GM21423 (cell line): ENCODE measurements at regions not wholly inside any gene's neighbourhood (a gene's known extent, or its start where the extent isn't known, plus 50 kb on each side); places are given as distances from the start of the nearest gene placed in this dataset.
"Not testable (repeated sequence)": the region's sequence is repeated elsewhere in the genome, so short reads cannot be mapped to it uniquely, and the experiment has no call there.

Experiments
- ATAC-seq: cut with Tn5 transposase; IDR thresholded peaks from one replicate; pipeline ENCODE4 v1.9.1; 2021; ENCODE audit warnings: mild to moderate bottlenecking, moderate library complexity; ENCODE audit not compliant: unreplicated experiment

DNA sequence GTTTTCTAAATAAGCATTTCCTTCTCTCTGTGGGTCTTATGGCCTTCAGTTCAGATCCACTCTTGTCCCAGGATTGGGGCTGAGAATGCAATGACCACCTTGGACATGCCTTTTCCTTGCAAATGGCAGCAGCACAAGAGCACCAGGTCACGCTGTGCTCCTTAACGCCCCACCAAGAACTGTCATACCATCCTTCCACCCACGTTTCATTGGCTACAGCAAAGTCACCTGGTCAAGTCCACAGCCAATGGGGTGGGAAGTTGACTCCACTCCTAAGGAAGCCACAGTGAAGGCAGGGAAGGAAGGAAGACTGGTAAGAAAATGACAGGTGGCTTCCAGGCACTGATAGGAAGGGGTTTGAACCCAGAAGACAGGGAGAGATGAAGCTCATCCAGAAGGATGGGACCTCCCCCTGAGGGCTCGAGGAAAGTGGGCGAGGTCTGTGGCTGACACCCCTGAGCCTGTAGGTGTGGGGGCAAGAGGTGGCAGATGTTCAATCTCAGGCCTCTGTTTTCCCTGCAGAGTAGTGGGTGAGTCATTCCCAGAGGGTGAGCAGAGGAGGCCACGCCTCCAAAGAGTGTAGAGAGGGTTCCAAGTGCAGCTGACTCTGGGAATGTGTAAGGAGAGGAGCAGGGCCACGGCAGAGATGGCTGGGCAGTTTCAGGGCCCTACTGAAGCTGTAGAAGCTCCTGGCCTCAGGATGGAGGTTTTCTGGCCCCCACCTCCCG lies 113.5 kb upstream of the VRK1 start:
- ATAC-seq = no peak

DNA sequence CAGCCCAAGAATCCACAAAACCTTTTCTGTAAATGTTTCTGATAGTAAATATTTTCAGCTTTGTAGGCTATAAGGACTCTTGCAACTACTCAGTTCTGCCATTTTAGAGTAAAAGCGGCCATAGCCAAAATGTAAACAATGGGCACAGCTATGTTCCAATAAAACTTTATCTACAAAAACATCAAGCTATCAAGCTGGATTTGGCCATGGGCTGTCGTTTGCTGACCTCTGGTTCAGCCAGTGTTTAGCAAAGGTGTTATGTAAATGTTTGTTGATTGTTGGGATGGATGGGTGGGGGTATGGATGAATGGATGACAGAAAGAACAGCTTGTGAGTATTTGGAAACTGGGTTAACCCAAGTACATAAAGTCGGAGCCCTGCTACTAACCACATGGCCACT lies 111.1 kb upstream of the VRK1 start:
- ATAC-seq = no peak

DNA sequence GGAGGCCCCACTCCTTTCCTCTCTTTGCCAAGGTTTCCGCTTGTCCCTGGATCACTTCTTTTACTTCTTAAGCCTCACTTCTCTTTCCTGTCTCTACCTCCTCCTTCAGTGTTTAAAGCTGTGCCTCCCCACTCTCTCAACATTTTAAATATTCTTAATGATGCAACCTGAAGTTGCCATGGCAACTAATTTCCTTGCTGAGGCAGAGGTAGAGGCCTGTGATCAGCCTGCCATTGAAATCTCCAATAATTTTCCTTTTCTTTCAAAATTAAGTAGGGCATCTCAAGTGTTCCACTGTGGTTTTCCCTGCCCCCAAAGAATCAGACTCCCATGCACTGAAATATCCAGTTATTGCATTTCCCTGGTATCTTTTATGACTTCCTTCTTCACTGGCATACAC lies 108.6 kb upstream of the VRK1 start:
- no peak for ATAC-seq

DNA sequence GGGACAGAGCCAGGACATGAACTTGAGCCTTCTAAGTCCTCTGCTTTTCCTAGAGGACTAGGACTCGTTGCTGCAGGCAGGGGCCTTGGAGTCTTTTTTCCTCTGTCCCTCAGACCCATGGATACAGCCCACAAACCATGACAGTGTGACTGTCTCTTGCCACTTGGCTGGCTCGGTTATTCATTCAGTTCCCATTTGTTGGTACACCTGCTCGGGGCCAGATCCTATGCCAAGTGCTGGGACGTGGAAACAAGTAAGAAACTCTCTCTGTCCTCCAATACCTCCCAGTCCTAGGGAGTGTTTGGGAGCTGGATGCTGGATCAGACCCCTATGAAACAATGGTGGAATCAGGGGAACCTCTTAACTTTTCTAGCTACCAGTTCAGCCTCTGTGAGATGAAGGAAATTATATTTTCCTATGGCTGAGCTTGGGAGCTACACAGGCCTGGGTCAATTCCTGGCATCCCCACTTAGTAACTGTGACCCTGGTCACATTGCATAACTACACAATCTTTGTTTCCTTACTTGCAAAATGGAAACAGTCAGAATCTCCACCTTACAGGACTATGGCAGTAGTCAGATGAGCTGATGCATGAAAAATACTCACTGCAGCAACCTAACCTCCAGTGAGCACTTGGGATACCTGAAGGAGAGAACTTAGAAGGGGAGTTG lies 106.3 kb upstream of the VRK1 start:
- no peak for ATAC-seq

DNA sequence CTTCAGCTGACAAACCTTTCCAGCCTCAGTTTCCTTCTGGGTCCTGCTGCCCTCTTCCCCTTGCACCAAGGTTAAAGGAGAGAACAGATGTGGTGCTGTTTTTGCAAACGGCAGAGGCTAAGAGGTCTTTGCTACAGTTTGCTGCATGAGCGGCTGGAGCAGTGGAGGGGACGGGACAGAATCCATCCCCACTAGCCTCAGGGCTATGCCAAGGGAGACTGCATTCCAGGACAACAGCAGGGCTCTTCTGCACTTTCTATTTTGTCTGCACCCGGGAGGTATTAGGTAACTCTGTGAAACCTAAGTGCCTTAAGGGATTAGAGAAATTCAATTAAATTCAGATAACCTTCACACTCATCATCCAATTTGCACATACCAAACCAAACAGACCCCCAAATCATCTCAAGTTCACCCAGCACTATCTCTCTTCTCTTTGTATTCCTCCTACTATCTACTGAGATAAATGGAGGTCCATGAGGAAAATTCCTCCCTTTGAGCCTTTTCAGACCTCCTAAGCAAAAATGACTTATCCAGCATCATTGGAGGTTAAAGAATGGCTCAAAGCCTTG lies 103.8 kb upstream of the VRK1 start:
- ATAC-seq = no peak

DNA sequence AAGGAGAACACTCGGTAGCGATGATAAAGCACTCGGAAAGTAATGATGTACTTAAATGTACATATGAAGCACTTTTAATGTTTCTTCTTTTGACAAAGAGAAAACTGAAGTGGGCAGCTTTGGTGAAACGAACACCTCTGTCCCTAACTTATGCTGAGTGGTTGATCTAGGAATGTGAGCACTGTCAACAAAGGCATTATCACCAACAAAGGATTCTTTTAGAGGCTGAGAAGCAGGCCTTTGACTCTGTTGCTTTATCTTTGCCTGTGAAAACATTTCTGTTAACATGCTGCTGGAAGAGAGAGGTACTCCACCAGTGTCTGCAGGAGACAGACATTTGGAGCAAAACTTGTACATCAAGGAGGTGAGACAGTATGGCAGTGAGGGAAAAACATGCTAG lies 103.2 kb upstream of the VRK1 start:
- no peak for ATAC-seq

DNA sequence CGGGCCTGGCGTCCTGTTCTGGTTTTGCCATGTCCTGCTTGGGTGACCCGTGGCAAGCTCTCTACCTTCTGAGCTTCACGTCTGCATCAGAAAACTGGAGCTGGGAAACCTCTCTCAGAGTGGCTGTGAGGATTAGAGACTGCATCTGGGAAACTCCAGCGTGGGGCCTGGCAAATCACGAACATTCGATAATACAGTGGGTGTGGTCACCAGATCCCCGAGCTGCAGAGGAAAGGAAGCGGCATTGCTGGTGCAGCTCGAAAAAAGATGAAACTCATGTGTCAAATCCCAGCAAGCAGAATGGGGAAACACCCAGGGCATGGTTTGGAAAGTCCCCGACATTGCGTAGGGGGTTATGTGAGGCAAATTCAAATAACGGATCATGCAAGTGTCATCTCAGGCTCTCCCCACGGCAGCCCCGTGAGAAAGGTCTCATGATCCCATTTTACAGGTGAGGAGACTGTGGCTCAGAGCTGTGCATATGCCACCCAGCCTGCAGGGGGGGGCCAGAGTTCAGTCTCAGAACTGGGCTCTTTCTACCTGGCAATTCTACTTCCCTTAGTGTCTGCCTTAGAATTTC lies 98.1 kb upstream of the VRK1 start:
- no peak for ATAC-seq

DNA sequence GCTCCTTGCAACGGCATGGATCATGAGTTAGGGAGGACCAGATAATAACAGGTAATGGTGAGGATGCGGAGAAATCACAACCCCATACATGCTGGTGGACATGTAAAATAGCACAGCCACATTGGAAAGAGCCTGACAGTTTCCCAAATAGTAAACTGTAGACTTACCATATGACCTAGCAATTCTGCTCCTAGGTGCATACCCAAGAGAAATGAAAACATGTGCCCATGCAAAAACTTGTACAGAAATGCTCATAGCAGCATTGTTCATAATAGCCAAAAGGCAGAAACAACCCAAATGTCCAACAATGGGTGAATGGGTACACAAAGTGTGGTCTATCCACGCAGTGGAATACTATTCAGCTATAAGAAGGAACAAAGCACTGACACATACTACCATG lies 97.5 kb upstream of the VRK1 start:
- ATAC-seq = no peak

DNA sequence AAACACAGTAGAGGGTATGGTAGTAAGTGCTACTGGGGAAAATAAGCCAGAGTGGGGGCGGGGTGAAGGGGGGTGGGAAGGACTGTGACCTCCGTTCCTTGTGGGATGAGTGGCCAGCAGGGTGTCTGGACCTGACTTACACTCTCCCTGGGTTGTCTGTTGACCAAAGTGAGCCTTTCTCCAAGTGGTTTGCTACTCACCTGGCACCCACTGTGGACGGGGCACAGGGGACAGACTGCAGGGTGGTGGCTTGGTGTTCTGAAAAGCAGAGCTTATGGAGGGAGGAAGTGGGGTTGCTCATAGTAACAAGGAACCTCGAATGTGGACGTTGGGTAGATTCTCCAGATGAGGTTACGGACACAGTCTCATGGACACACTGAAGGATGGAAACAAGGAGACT lies 94.4 kb upstream of the VRK1 start:
- ATAC-seq = no peak

DNA sequence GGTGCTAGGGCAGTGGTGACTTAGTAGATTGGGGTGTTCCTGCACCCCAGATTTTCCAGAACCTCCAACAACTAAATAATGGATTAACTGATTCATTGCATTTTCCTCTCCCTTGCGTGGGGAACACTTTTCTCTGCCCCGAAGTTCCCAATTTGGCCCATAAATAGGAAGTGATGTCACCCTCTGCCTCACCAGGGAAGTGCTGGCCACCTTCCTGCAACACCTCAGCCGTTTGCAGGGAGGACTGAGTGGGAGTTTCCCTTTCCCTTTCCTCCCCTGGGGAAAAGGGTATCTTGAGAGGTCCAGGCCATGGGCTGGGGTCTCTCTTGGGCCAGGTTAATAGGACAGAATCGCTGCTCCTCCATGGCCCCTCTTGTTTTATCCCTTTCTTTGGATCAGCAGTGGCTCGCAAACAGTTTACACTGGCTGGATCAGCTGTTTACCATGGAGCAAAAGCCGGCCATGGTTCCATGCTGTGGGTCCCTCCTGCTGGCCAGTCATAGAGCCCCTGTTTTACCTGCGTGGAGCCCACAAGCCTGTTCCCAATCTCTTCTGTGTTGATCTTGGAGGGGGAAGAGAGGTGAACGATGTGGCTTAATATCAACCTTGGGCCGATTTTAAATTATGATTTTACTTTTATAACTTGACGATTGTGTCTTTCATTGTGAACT lies 91.6 kb upstream of the VRK1 start:
- no peak for ATAC-seq

DNA sequence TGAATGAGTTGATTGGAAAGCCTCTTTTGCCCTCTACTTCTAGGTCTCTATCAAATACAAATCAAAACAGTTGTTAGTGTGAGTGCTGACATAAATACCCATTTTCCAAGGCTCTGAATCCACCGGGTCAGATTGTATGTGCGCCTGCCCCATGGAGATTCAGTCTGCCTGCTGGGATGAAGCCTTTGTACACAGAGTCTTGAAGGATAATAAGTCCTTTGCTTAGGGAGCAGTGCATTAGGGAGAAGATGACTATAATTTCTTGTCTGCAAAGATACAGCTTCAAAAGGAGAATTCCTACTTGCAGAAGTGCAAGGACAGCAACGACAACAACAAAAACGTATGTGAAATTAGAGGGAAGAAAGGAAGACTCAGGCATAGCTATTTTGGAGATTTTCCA lies 90.3 kb upstream of the VRK1 start:
- ATAC-seq = no peak

DNA sequence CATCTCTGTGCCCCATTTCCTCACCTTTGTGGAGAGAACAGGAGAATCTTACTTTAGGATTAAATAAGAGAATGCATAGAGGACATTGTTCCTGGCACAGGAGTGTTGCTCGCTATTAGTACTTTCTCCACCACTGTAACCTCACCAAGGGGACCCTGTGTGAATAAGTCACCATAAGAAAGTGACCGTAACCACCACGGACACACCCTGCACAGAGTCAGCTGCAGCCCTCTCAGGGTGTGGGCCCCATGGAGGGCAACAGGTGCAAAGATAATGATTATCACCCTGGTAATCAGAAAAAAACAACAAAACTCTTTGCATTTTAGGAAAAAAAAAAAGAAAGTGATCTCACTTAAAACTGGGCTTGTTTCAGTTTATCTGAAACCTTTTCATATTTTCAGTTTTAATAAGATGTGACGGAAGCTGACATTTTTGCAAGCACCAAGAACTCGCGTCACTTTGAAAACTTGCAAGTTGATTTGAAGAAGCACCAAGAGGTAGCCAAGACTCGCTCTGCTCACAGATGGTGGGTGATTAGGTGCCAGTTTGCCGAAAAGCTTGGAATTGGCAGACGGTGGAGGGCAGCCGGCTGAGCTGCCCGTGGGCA lies 87.0 kb upstream of the VRK1 start:
- ATAC-seq = no peak

DNA sequence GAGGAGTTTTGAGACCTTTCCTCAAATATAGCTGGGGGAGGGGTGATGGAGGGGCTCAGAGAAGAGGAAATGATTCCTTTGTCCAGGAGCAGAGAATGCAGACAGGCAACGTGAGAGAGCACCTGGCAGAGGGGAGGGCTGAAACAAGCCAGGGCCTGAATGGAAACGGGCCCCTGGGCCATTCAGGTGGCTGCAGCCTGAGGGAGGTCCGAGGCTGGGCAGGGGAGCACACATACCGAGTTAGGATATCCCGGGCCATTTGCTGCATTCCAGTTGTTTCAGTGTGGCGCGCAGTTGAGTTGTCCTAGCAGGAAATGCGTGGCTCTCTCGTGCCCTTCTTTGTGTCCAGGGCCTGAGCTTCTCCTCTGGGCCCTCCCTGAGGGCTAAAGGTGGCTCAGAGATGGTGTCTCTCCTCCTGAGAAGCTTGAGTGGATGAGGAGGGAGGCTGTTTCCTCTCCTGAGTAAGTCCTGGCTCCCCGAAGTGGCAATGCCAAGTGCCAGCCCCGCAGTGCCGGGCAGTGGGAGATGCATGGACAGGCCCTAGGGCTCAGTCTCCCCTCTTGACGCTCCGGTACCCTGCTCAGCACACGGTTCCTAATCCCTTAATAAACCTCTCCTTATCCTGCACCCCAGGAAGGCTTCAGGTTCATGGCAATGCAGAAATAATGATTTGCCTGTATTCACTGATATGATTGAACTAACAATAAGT lies 85.5 kb upstream of the VRK1 start:
- no peak for ATAC-seq

DNA sequence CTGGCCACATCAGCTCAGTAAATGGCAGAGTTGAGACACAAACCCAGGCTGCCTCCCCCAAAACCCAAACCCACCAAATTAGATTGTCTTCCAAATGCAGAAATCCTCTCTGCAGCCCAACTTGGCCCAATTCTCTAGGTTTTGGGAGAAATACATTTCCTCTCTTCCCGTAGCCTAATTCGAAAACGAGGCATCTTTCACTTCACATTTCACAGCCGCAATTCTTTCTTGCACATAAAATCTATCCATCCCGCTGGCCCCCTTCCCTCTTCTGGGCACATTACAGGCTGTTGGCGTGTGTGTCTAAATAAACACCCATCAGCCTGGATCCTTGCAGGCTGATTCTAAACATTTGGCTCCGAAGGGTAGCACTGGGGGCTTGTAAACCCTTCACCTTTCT lies 83.8 kb upstream of the VRK1 start:
- no peak for ATAC-seq

DNA sequence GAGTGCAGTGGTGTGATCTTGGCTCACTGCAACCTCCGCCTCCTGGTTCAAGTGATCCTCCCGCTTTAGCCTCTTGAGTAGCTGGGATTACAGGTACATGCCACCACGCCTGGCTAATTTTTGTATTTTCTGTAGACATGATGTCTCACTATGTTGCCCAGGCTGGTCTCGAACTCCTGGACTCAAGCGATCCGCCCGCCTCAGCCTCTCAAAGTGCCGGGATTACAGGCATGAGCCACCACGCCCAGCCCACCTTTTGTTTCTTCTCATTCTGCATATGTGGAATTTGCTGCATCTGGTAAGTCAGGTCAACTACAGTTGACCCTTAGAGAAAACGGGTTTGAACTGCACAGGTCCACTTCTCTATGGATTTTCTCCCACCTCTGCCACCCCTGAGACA lies 82.6 kb upstream of the VRK1 start:
- not testable (repeated sequence) for ATAC-seq

DNA sequence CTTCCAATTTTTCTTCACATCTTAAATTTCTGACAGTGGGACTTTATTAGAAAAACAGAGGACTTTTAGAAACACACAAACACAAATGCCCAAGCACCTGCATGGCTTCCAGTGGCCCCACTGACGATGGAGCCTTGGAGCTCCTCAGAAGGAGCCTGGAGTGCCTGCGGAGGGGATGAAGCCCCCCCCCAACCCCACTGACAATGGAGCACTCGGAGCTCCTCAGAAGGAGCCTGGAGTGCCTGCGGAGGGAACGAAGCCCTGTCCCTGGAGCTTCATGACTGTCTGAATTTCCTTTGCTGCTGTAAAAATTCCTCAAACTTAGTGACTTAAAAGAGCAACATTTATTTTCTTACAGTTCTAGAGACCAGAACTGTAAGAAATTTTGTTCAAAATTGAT lies 80.1 kb upstream of the VRK1 start:
- no peak for ATAC-seq

DNA sequence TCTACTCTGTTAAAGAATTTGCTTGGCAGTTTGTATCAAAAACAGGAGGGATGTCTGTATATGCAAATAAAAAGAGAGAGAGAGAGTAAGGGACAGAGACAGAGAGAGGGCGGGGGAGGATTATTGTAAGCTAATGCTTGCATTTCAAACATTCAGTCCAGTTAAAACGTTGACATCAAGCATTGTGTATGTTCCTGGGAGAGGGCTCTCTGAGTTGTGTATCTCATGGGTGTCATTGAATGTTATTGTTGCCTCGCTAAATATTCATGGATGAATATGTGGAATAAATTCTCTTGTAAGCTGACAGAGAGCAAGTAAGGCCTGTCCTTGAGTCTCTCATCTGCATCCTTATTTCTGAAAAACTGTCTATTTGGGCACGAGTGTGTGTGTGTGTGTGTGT lies 78.8 kb upstream of the VRK1 start:
- ATAC-seq = no peak

DNA sequence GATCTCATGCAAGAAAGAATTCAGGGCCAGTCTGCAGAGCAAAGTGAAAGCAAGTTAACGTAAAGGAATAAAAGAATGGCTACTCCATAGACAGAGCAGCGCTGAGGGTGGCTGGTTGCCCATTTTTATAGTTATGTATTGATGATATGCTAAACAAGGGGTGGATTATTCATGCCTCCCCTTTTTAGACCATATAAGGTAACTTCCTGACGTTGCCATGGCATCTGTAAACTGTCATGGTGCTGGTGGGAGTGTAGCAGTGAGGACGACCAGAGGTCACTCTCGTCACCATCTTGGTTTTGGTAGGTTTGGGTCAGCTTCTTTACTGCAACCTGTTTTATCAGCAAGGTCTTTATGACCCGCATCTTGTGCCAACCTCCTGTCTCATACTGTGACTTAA lies 76.5 kb upstream of the VRK1 start:
- ATAC-seq = not testable (repeated sequence)

DNA sequence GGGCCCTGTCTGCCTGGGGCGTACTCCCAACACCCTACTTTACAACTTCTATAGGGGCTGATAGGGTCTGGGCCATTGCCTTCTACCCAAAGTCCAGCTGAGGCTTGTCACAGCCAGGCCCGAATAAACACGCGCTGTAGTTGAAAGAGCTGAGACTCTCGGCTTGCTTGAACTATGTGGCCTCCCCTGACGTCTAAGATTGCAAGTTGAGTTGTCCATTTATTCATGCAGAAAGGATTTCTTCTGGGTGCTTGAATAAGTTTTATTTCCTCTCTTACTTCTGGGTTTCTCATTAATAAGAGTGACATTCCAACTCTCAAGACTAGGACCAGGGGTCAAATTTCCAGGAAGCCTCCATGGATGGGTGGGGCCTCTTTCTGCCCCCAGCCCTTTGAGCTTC lies 74.4 kb upstream of the VRK1 start:
- ATAC-seq = no peak

DNA sequence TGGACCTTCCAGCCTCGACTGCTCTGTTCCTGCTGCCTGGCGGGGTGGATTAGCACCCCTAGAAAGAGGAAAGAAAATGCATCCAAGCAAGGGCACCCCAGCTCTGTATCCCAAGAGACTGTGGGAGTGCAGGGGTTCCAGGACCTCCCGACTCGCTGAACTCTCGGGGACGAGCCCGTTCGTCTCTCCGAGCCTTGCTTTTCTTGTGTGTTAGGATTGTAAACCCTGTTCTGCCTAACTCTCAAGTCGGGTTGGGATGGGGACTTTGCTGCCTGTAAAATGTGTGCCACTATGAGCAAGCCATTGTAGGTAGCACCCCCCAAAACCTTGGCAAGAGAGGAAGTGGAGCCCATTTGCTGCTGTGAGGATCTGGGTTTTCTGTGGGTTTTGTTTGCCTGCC lies 73.2 kb upstream of the VRK1 start:
- no peak for ATAC-seq

DNA sequence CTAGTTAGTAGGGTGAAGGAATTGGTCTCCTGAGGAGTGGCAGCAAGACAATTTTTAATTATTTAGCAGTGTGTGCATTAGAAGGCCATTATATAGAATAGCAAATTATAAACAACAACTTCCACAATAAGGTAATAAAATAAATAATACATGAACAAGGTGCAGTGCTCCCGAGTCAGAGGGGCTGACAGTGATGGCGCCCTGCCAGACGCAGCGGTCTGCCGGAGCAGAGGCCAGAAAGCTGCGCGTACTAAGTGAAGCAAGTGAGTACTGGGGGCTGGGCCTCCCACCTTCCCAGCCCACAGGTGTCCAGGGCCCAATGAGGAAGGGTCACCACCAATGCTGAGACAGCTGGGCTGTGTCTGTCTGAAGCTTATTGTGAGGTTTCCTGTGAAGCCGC lies 72.0 kb upstream of the VRK1 start:
- ATAC-seq = no peak
